ENCODE measurements at regions not wholly inside any gene's neighbourhood (a gene's known extent, or its start where the extent isn't known, plus 50 kb on each side); places are given as distances from the start of the nearest gene placed in this dataset.

GRCh38 chr2:236501531-236501930 lies 68.1 kb upstream of the ACKR3 start:
- no peak for DNase-seq

- DNase-seq: no peak
Measured at GRCh38 chr2:236503100-236503499, 66.5 kb upstream of the ACKR3 start.

GRCh38 chr2:236503583-236503982 lies 66.0 kb upstream of the ACKR3 start:
- DNase-seq: no peak

- DNase-seq: no peak
Measured at GRCh38 chr2:236505041-236505440, 64.6 kb upstream of the ACKR3 start.

- DNase-seq: no peak
Measured at GRCh38 chr2:236505648-236506047, 64.0 kb upstream of the ACKR3 start.

- DNase-seq: peak; percentile 57
Measured at GRCh38 chr2:236507393-236508085, 62.1 kb upstream of the ACKR3 start.

- DNase-seq: no peak
Measured at GRCh38 chr2:236508466-236508865, 61.2 kb upstream of the ACKR3 start.

- no peak for DNase-seq
Measured at GRCh38 chr2:236510034-236510433, 59.6 kb upstream of the ACKR3 start.

GRCh38 chr2:236511266-236511665 lies 58.4 kb upstream of the ACKR3 start:
- DNase-seq: no peak

GRCh38 chr2:236512267-236512666 lies 57.4 kb upstream of the ACKR3 start:
- no peak for DNase-seq

GRCh38 chr2:236512902-236513435 lies 56.7 kb upstream of the ACKR3 start:
- DNase-seq: peak; percentile 66

GRCh38 chr2:236513956-236514355 lies 55.7 kb upstream of the ACKR3 start:
- no peak for DNase-seq

- DNase-seq: no peak
Measured at GRCh38 chr2:236516708-236517107, 52.9 kb upstream of the ACKR3 start.

- no peak for DNase-seq
Measured at GRCh38 chr2:236517251-236518031, 52.2 kb upstream of the ACKR3 start.

Measured in activated CD8-positive, alpha-beta memory T cell treated with anti-CD3 and anti-CD28 coated beads, Interleukin-2, amount 50 U/mL, for 4 hours (primary cell).